ENCODE measurements at regions not wholly inside any gene's neighbourhood (a gene's known extent, or its start where the extent isn't known, plus 50 kb on each side); places are given as distances from the start of the nearest gene placed in this dataset.

GRCh38 chr14:71725922-71726579 lies 206.2 kb upstream of the RGS6 start:
- Mint-ChIP-seq H3K9me3 (no peaks in the 10 kb centered on the region), H3K4me3 (peak overlapping the region in 1 of 5 donors; percentile 0), H3K27me3 (ENCODE audit: low read depth in 3 of 3) (peaks cover 0 to 1% (median 0%) of the 10 kb centered on the region in 3 donors), H3K4me1 (no peaks in the 10 kb centered on the region), H3K27ac (no peak overlapping the region), H3K36me3 (peaks cover 21 to 47% (median 31%) of the 10 kb centered on the region in 3 donors)
- no peak for DNase-seq

- Mint-ChIP-seq H3K27ac (no peak overlapping the region), H3K27me3 (ENCODE audit: low read depth in 3 of 3) (no peaks in the 10 kb centered on the region), H3K36me3 (peaks cover 26 to 52% (median 31%) of the 10 kb centered on the region in 3 donors), H3K9me3 (no peaks in the 10 kb centered on the region), H3K4me1 (no peaks in the 10 kb centered on the region), H3K4me3 (no peak overlapping the region)
- DNase-seq: no peak
These were observed 205.6 kb upstream of the RGS6 start for GRCh38 chr14:71726580-71727021.

- no peak for DNase-seq
- H3K27me3 Mint-ChIP-seq (ENCODE audit: low read depth in 3 of 3): peaks cover 0 to under 1% (median 0%) of the 10 kb centered on the region in 3 donors
- no peak overlapping the region for H3K4me3 Mint-ChIP-seq
- H3K9me3 Mint-ChIP-seq: no peaks in the 10 kb centered on the region
- no peaks in the 10 kb centered on the region for H3K4me1 Mint-ChIP-seq
- no peak overlapping the region for H3K27ac Mint-ChIP-seq
- peaks cover 23 to 54% (median 32%) of the 10 kb centered on the region in 3 donors for H3K36me3 Mint-ChIP-seq
These were observed 203.8 kb upstream of the RGS6 start for GRCh38 chr14:71728386-71728785.

GRCh38 chr14:71729596-71729995 lies 202.6 kb upstream of the RGS6 start:
- Mint-ChIP-seq H3K36me3 (peaks cover 23 to 53% (median 36%) of the 10 kb centered on the region in 3 donors), H3K9me3 (no peaks in the 10 kb centered on the region), H3K4me1 (no peaks in the 10 kb centered on the region), H3K27me3 (ENCODE audit: low read depth in 3 of 3) (peaks cover 0 to 3% (median 0%) of the 10 kb centered on the region in 3 donors), H3K27ac (peak overlapping the region in 1 of 6 donors; percentile 41), H3K4me3 (no peak overlapping the region)
- no peak for DNase-seq

GRCh38 chr14:71730471-71730870 lies 201.8 kb upstream of the RGS6 start:
- H3K27ac Mint-ChIP-seq: peak overlapping the region in 1 of 6 donors; percentile 18
- no peak overlapping the region for H3K4me3 Mint-ChIP-seq
- peaks cover 0 to 4% (median 3%) of the 10 kb centered on the region in 3 donors for H3K27me3 Mint-ChIP-seq (ENCODE audit: low read depth in 3 of 3)
- DNase-seq: no peak
- no peaks in the 10 kb centered on the region for H3K9me3 Mint-ChIP-seq
- H3K4me1 Mint-ChIP-seq: no peaks in the 10 kb centered on the region
- peaks cover 21 to 53% (median 31%) of the 10 kb centered on the region in 3 donors for H3K36me3 Mint-ChIP-seq

GRCh38 chr14:71731096-71731495 lies 201.1 kb upstream of the RGS6 start:
- H3K27me3 Mint-ChIP-seq (ENCODE audit: low read depth in 3 of 3): peaks cover 0 to 4% (median 3%) of the 10 kb centered on the region in 3 donors
- no peak overlapping the region for H3K4me3 Mint-ChIP-seq
- no peaks in the 10 kb centered on the region for H3K4me1 Mint-ChIP-seq
- H3K9me3 Mint-ChIP-seq: no peaks in the 10 kb centered on the region
- H3K36me3 Mint-ChIP-seq: peaks cover 24 to 59% (median 25%) of the 10 kb centered on the region in 3 donors
- H3K27ac Mint-ChIP-seq: no peak overlapping the region
- no peak for DNase-seq

GRCh38 chr14:71733210-71733883 lies 198.9 kb upstream of the RGS6 start:
- Mint-ChIP-seq H3K27me3 (ENCODE audit: low read depth in 3 of 3) (peaks cover 0 to 5% (median 3%) of the 10 kb centered on the region in 3 donors), H3K36me3 (peaks cover 33 to 70% (median 39%) of the 10 kb centered on the region in 3 donors), H3K9me3 (no peaks in the 10 kb centered on the region), H3K4me1 (no peaks in the 10 kb centered on the region), H3K4me3 (no peak overlapping the region), H3K27ac (no peak overlapping the region)
- DNase-seq: no peak

- H3K4me3 Mint-ChIP-seq: no peak overlapping the region
- no peak overlapping the region for H3K27ac Mint-ChIP-seq
- H3K27me3 Mint-ChIP-seq (ENCODE audit: low read depth in 3 of 3): peaks cover 0 to 5% (median 3%) of the 10 kb centered on the region in 3 donors
- H3K36me3 Mint-ChIP-seq: peaks cover 29 to 69% (median 42%) of the 10 kb centered on the region in 3 donors
- no peaks in the 10 kb centered on the region for H3K4me1 Mint-ChIP-seq
- no peak for DNase-seq
- H3K9me3 Mint-ChIP-seq: no peaks in the 10 kb centered on the region
These were observed 198.2 kb upstream of the RGS6 start for GRCh38 chr14:71734076-71734475.

- Mint-ChIP-seq H3K4me3 (no peak overlapping the region), H3K27me3 (ENCODE audit: low read depth in 3 of 3) (peaks cover 2 to 5% (median 3%) of the 10 kb centered on the region in 3 donors), H3K9me3 (no peaks in the 10 kb centered on the region), H3K4me1 (no peaks in the 10 kb centered on the region), H3K27ac (no peak overlapping the region), H3K36me3 (peaks cover 28 to 62% (median 42%) of the 10 kb centered on the region in 3 donors)
- DNase-seq: no peak
These were observed 197.3 kb upstream of the RGS6 start for GRCh38 chr14:71734885-71735284.

- Mint-ChIP-seq H3K9me3 (no peaks in the 10 kb centered on the region), H3K27me3 (ENCODE audit: low read depth in 3 of 3) (peaks cover 2 to 5% (median 5%) of the 10 kb centered on the region in 3 donors), H3K27ac (no peak overlapping the region), H3K4me1 (no peaks in the 10 kb centered on the region), H3K36me3 (peaks cover 22 to 46% (median 33%) of the 10 kb centered on the region in 3 donors), H3K4me3 (no peak overlapping the region)
- no peak for DNase-seq
These were observed 194.5 kb upstream of the RGS6 start for GRCh38 chr14:71737760-71738159.

- H3K27me3 Mint-ChIP-seq (ENCODE audit: low read depth in 3 of 3): peaks cover 2 to 7% (median 2%) of the 10 kb centered on the region in 3 donors
- H3K4me1 Mint-ChIP-seq: no peaks in the 10 kb centered on the region
- H3K9me3 Mint-ChIP-seq: no peaks in the 10 kb centered on the region
- no peak overlapping the region for H3K4me3 Mint-ChIP-seq
- peaks cover 18 to 37% (median 26%) of the 10 kb centered on the region in 3 donors for H3K36me3 Mint-ChIP-seq
- H3K27ac Mint-ChIP-seq: no peak overlapping the region
- DNase-seq: no peak
These were observed 192.8 kb upstream of the RGS6 start for GRCh38 chr14:71739273-71739990.

- Mint-ChIP-seq H3K4me3 (no peak overlapping the region), H3K4me1 (no peaks in the 10 kb centered on the region), H3K27ac (no peak overlapping the region), H3K27me3 (ENCODE audit: low read depth in 3 of 3) (peaks cover 2% of the 10 kb centered on the region in 3 donors), H3K9me3 (no peaks in the 10 kb centered on the region), H3K36me3 (peaks cover 11 to 20% (median 16%) of the 10 kb centered on the region in 3 donors)
- no peak for DNase-seq
These were observed 191.0 kb upstream of the RGS6 start for GRCh38 chr14:71741241-71741640.

GRCh38 chr14:71742485-71742884 lies 189.7 kb upstream of the RGS6 start:
- Mint-ChIP-seq H3K36me3 (peaks cover 4 to 14% (median 8%) of the 10 kb centered on the region in 3 donors), H3K4me1 (no peaks in the 10 kb centered on the region), H3K27ac (no peak overlapping the region)

GRCh38 chr14:71745072-71745471 lies 187.2 kb upstream of the RGS6 start:
- peaks cover 0 to 6% (median 4%) of the 10 kb centered on the region in 3 donors for H3K36me3 Mint-ChIP-seq
- H3K4me3 Mint-ChIP-seq: no peak overlapping the region
- H3K27me3 Mint-ChIP-seq (ENCODE audit: low read depth in 3 of 3): peaks cover 1 to 7% (median 2%) of the 10 kb centered on the region in 3 donors
- H3K9me3 Mint-ChIP-seq: peaks cover 0 to 4% (median 0%) of the 10 kb centered on the region in 6 donors
- no peak for DNase-seq
- H3K27ac Mint-ChIP-seq: no peak overlapping the region
- no peaks in the 10 kb centered on the region for H3K4me1 Mint-ChIP-seq

More at GRCh38 chr14:71742485-71742884, 189.7 kb upstream of the RGS6 start:
- peaks cover 1 to 4% (median 3%) of the 10 kb centered on the region in 3 donors for H3K27me3 Mint-ChIP-seq (ENCODE audit: low read depth in 3 of 3)
- no peak overlapping the region for H3K4me3 Mint-ChIP-seq
- H3K9me3 Mint-ChIP-seq: no peaks in the 10 kb centered on the region
- no peak for DNase-seq
